MG63 (cell line): ENCODE measurements at regions not wholly inside any gene's neighbourhood (a gene's known extent, or its start where the extent isn't known, plus 50 kb on each side); places are given as distances from the start of the nearest gene placed in this dataset.

Experiments
- DNase-seq: peaks from one replicate; pipeline ENCODE4 v3.0.0-alpha.2; 2020
- H3K27me3 ChIP-seq: fragments of 250-450 bp; sonication (Bioruptor Pico); 2 replicates; pipeline ENCODE4 v1.5.1; 2020; ENCODE audit warnings: mild to moderate bottlenecking, moderate library complexity
- H3K36me3 ChIP-seq: fragments of 250-450 bp; sonication (Bioruptor Pico); 2 replicates; pipeline ENCODE4 v1.5.1; 2020; ENCODE audit warnings: mild to moderate bottlenecking, moderate library complexity
- H3K4me3 ChIP-seq: fragments of 250-450 bp; sonication (Bioruptor Pico); 2 replicates; pipeline ENCODE4 v1.5.1; 2020; ENCODE audit warnings: mild to moderate bottlenecking, moderate library complexity
- H3K9me3 ChIP-seq: fragments of 250-450 bp; sonication (Bioruptor Pico); 2 replicates; pipeline ENCODE4 v1.5.1; 2020; ENCODE audit warnings: mild to moderate bottlenecking, moderate library complexity

DNA sequence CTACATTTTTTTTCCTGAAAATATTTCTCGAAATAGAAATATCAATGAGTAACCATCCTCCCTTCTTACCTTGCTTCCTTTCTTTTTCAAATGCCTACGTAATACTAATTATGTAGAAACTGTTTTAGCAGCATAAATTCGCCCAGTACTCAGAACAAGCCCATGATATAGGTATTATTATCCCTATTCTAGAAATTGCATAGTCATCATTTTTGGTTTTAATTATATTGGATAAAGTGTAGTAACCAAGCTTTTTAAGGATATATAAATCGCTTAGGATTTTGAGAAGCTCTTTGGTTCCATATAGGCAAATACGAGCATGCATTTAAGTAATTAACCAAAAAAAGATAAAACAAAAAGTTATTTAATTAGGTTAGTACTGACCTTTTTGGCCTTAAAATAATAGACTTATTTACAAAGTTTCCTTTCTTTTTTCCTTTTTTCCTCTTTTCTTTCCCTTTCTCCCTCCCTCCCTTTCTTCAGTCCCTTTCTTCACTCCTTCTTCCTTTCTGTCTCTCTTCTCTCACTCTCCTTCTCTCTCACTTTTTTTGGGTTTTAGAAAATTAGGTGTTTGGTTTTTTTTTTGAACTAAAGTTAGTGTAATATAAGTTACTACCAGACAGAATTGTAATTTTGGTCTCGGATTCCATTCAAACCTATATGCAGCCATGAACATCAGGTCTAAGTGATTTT, 457.7 kb downstream of the RFPL4B start:
- no peak overlapping the region for H3K4me3 ChIP-seq
- DNase-seq, result no peak
- no peaks in the 10 kb centered on the region for H3K36me3 ChIP-seq
- H3K9me3 ChIP-seq, result no peaks in the 10 kb centered on the region
- H3K27me3 ChIP-seq, result no peaks in the 10 kb centered on the region

GRCh38 chr6:112806163-112806865, 459.2 kb downstream of the RFPL4B start:
- Histone ChIP-seq H3K9me3 (no peaks in the 10 kb centered on the region), H3K36me3 (no peaks in the 10 kb centered on the region), H3K27me3 (no peaks in the 10 kb centered on the region), H3K4me3 (no peak overlapping the region)
- DNase-seq, result no peak

DNA sequence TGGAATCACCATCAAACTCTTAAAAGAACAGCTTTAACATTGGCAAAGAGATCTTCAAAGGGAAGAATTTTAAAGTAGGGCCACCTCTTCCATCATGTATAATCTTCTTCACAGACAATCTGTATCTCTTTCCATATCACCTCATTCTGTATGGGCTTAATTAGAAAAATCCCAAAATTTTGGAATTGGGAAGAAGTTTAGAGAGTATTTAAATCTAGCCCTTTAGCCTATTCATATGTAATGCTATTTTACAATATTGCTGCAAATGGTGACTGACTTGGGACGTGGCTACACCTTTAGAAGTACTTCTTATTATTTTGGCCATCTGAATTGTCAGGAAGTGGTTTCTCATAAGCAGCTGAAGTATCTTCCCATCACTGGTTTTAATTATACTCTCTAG, 474.3 kb downstream of the RFPL4B start:
- Histone ChIP-seq H3K27me3 (no peaks in the 10 kb centered on the region), H3K36me3 (no peaks in the 10 kb centered on the region), H3K9me3 (no peaks in the 10 kb centered on the region), H3K4me3 (no peak overlapping the region)
- no peak for DNase-seq

GRCh38 chr6:112822769-112823168, 475.6 kb downstream of the RFPL4B start:
- Histone ChIP-seq H3K9me3 (no peaks in the 10 kb centered on the region), H3K4me3 (no peak overlapping the region), H3K27me3 (no peaks in the 10 kb centered on the region), H3K36me3 (no peaks in the 10 kb centered on the region)
- DNase-seq, result no peak

DNA sequence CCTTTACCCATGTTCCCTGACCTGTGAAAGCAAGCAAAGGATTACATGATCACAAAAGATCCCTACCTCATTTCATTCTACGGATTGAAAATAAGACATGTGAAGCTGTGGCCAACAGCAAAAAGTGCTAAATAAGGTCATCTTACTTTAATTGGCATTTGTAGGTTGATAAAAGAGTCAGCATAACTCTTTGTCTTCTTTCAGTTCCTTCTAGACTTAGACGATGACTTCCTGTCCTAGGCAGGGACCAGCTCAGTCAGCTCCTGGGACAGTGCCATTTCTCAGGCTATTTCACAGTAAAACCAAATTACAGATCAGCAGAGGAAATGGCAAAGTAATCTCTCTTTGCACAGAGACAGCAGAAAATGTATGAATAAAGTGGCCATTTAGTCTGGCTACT, 480.7 kb downstream of the RFPL4B start:
- H3K4me3 ChIP-seq, result no peak overlapping the region
- DNase-seq, result no peak
- no peaks in the 10 kb centered on the region for H3K27me3 ChIP-seq
- no peaks in the 10 kb centered on the region for H3K36me3 ChIP-seq
- H3K9me3 ChIP-seq, result no peaks in the 10 kb centered on the region

DNA sequence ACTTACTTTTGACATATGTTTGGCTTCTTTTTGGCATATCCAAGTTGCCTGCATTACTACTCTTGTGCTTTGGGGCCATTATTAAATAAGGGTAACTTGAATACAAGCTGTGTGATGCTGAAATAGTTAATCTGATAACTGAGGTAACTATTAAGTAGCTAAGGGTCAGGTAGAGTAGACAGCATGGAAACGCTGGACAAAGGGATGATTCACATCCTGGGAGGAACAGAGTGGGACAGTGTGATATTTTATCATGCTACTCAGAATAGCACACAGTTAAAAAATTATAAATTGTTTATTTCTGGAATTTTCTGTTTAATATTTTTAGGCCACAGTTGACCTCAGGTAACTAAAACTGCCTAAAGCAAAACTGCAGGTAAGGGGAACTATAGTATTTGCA, 483.9 kb downstream of the RFPL4B start:
- Histone ChIP-seq H3K36me3 (no peaks in the 10 kb centered on the region), H3K4me3 (no peak overlapping the region), H3K27me3 (no peaks in the 10 kb centered on the region), H3K9me3 (no peaks in the 10 kb centered on the region)
- no peak for DNase-seq

- DNase-seq, result no peak
- H3K9me3 ChIP-seq, result no peaks in the 10 kb centered on the region
- no peak overlapping the region for H3K4me3 ChIP-seq
- no peaks in the 10 kb centered on the region for H3K36me3 ChIP-seq
- H3K27me3 ChIP-seq, result no peaks in the 10 kb centered on the region
Observed at GRCh38 chr6:112833581-112834131, 486.5 kb downstream of the RFPL4B start.

- H3K9me3 ChIP-seq, result no peaks in the 10 kb centered on the region
- no peak for DNase-seq
- no peaks in the 10 kb centered on the region for H3K36me3 ChIP-seq
- no peaks in the 10 kb centered on the region for H3K27me3 ChIP-seq
- no peak overlapping the region for H3K4me3 ChIP-seq
Observed at GRCh38 chr6:112835078-112835477, 487.9 kb downstream of the RFPL4B start.

GRCh38 chr6:112839525-112839961, 492.4 kb downstream of the RFPL4B start:
- no peak for DNase-seq
- Histone ChIP-seq H3K9me3 (no peaks in the 10 kb centered on the region), H3K36me3 (no peaks in the 10 kb centered on the region)

DNA sequence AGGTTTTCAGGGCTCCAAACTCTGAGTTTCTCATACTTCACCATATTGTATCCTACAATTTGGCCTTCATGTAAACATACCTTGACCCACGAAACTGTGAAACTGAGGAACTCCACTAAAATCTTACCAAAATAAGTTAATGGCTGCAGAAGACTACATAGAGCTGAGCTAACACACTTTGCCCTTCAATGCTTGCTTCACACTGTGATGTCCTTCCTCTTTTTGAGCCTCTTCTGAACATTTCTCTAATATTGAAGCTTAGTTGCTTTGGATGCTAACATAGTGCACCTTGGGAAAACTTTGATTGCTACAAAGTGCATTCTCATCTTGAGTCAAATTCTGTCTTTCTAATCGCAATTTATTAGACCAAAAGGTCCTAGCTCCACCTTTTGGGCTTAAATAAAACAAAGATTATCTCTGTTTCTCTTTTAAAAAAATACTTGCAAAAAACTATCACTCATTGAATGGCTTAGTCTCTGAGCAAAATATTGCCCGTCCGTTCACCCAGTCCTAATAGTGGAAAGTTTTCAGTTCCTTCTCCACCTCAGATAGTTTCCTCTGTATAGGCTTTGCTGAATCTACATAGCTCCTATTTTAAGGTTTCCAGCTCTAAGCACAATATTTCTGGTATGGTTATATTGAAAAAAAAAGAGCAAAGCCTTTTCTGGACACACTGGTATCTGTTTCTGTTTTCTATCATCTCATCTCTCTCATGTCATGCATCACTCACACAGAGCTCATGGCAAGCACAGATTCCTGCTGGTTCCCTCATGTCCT, 494.6 kb downstream of the RFPL4B start:
- no peak for DNase-seq
- no peak overlapping the region for H3K4me3 ChIP-seq
- no peaks in the 10 kb centered on the region for H3K36me3 ChIP-seq
- no peaks in the 10 kb centered on the region for H3K27me3 ChIP-seq
- no peaks in the 10 kb centered on the region for H3K9me3 ChIP-seq

More at GRCh38 chr6:112839525-112839961, 492.4 kb downstream of the RFPL4B start:
- Histone ChIP-seq H3K27me3 (no peaks in the 10 kb centered on the region), H3K4me3 (no peak overlapping the region)

DNA sequence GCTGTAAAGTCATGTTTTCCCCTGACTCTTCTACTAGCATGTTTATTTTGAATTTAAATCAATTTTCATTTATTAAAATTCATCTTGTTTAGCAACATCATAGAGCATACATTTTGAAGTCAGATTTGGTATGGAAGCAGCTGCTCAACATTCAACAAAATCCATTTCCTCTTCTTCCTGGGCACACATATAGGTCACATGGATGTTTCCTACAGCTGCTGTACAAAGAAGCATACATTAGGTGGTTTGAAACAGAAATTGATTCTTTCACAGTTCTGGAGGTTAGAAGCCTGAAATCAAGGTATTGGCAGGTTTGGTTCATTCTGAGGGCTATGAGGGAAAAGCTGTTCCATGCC, 495.2 kb downstream of the RFPL4B start:
- Histone ChIP-seq H3K9me3 (no peaks in the 10 kb centered on the region), H3K4me3 (no peak overlapping the region), H3K27me3 (no peaks in the 10 kb centered on the region), H3K36me3 (no peaks in the 10 kb centered on the region)
- no peak for DNase-seq

- no peaks in the 10 kb centered on the region for H3K36me3 ChIP-seq
- DNase-seq, result no peak
- no peak overlapping the region for H3K4me3 ChIP-seq
- no peaks in the 10 kb centered on the region for H3K27me3 ChIP-seq
- H3K9me3 ChIP-seq, result no peaks in the 10 kb centered on the region
Observed at GRCh38 chr6:112846681-112847080, 499.6 kb downstream of the RFPL4B start.

DNA sequence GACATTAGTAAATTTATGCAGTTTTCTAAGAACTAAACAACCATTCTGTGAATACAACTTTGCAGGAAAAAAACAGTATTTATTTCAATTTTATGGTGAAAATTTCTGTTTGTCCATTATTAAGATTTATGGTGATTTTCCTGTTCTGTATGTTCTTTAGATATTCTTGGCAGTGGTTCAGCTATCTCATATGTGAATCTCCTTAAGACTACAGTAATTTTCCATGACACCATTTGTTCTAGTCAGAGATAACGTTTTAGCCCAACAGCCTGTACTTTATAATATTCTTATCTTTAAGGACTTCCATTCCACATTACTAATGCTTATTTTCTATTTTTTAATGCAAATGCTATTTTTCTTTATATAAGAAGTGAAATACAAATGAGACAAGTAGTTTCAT, 504.0 kb downstream of the RFPL4B start:
- H3K27me3 ChIP-seq, result no peaks in the 10 kb centered on the region
- no peaks in the 10 kb centered on the region for H3K36me3 ChIP-seq

GRCh38 chr6:112853162-112853561, 506.0 kb downstream of the RFPL4B start:
- no peak for DNase-seq
- H3K4me3 ChIP-seq, result no peak overlapping the region
- H3K9me3 ChIP-seq, result no peaks in the 10 kb centered on the region
- no peaks in the 10 kb centered on the region for H3K27me3 ChIP-seq
- H3K36me3 ChIP-seq, result no peaks in the 10 kb centered on the region

More for the DNA sequence above, 504.0 kb downstream of the RFPL4B start:
- no peak for DNase-seq
- Histone ChIP-seq H3K9me3 (no peaks in the 10 kb centered on the region), H3K4me3 (no peak overlapping the region)

GRCh38 chr6:112863753-112864152, 516.6 kb downstream of the RFPL4B start:
- H3K9me3 ChIP-seq, result no peaks in the 10 kb centered on the region
- H3K36me3 ChIP-seq, result no peaks in the 10 kb centered on the region
- no peaks in the 10 kb centered on the region for H3K27me3 ChIP-seq
- DNase-seq, result no peak
- no peak overlapping the region for H3K4me3 ChIP-seq

DNA sequence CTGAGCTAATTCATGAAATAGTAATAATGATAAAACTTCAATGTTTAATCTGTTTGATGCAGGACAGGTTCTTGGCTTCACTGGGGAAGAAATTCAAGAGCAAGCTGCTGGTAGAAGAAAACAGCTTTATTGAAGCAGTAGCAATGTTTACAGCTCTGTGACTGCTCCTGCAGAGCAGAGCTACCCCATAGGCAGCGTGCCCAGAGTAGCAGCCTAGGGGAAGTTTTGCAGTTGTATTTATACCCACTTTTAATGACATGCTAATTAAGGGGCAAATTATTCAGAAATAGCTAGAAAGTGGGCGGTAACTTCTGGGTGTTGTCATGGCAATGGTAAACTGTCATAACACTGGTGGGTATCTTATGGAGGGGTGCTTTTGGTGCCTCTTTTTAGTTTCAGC, 518.0 kb downstream of the RFPL4B start:
- H3K36me3 ChIP-seq, result no peaks in the 10 kb centered on the region
- H3K4me3 ChIP-seq, result no peak overlapping the region
- no peaks in the 10 kb centered on the region for H3K27me3 ChIP-seq
- H3K9me3 ChIP-seq, result peaks cover 3% of the 10 kb centered on the region; the same call in 1 of the 2 replicates
- no peak for DNase-seq

DNA sequence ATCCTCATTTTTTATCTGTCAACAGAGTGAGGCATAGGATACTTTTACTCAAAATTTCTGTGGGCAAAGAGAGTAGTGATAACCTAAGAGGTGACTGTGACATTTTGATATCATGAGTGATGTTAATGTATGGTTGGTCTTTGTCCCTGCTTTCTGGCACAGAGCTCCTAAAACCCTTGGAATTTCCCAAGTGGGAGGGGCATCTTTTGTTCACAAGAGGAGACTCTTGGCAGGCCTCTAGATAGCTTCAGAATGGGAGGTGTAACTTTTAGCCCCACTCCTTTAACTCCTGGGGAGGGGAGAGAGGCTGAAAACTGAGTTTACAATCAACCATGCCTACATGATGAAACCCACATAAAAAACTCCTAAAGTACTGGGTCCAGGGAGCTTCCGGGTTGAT, 527.8 kb downstream of the RFPL4B start:
- Histone ChIP-seq H3K4me3 (no peak overlapping the region), H3K9me3 (peaks cover 4% of the 10 kb centered on the region; the same call in 1 of the 2 replicates), H3K36me3 (no peaks in the 10 kb centered on the region), H3K27me3 (no peaks in the 10 kb centered on the region)
- no peak for DNase-seq
